ENCODE measurements at regions not wholly inside any gene's neighbourhood (a gene's known extent, or its start where the extent isn't known, plus 50 kb on each side); places are given as distances from the start of the nearest gene placed in this dataset.

DNA sequence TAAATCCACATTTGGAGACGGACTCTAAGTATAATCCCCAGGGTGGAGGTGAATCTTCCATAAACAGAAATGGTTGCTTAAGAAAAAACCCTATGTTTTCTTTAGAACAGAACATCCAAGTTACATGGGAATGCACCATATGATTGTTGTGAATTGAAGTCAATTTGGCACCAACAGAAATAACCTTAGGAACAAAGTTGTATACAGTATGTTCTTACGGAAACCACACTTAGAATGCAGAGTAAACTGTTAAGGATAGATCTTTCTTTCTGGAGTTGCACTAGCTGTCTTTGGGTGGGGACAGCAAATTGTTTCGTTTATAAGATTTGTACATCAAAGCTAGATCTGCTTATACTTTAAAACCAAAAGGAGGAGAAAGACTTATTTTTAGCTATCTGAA is 316.4 kb downstream of the PTEN start:
- Histone ChIP-seq H3K27me3 (no peaks in the 10 kb centered on the region), H3K27ac (no peak overlapping the region), H3K4me1 (no peaks in the 10 kb centered on the region), H3K36me3 (no peaks in the 10 kb centered on the region), H3K79me2 (ENCODE audit: low read depth) (no peaks in the 10 kb centered on the region), H3F3A (ENCODE audit: low read depth) (no peaks in the 10 kb centered on the region), H3K4me3 (no peak overlapping the region), H2AFZ (replicated peaks) (no peak overlapping the region), H3K9ac (no peak overlapping the region), H4K20me1 (ENCODE audit: low read depth) (no peaks in the 10 kb centered on the region), H3K9me3 (ENCODE audit: low read depth) (no peaks in the 10 kb centered on the region), H3K4me2 (no peak overlapping the region)
- H3K36me3 Mint-ChIP-seq = no peaks in the 10 kb centered on the region
- H3K9me3 Mint-ChIP-seq = peaks cover 5% of the 10 kb centered on the region
- H3K27ac Mint-ChIP-seq = no peak overlapping the region
- DNase-seq (ENCODE audit: low spot score) = no peak
- TF ChIP-seq EZH2 (IDR thresholded peaks at IDR 0.05) (no peak), EZH2phosphoT487 (IDR thresholded peaks at IDR 0.05) (no peak)
- TF ChIP-seq, protein P1, sequence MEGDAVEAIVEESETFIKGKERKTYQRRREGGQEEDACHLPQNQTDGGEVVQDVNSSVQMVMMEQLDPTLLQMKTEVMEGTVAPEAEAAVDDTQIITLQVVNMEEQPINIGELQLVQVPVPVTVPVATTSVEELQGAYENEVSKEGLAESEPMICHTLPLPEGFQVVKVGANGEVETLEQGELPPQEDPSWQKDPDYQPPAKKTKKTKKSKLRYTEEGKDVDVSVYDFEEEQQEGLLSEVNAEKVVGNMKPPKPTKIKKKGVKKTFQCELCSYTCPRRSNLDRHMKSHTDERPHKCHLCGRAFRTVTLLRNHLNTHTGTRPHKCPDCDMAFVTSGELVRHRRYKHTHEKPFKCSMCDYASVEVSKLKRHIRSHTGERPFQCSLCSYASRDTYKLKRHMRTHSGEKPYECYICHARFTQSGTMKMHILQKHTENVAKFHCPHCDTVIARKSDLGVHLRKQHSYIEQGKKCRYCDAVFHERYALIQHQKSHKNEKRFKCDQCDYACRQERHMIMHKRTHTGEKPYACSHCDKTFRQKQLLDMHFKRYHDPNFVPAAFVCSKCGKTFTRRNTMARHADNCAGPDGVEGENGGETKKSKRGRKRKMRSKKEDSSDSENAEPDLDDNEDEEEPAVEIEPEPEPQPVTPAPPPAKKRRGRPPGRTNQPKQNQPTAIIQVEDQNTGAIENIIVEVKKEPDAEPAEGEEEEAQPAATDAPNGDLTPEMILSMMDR (IDR thresholded peaks at IDR 0.05) = no peak
- H3K4me3 Mint-ChIP-seq = no peak overlapping the region
- peaks cover 4% of the 10 kb centered on the region for H3K27me3 Mint-ChIP-seq (ENCODE audit: insufficient read depth, low read depth)
- no peaks in the 10 kb centered on the region for H3K4me1 Mint-ChIP-seq

DNA sequence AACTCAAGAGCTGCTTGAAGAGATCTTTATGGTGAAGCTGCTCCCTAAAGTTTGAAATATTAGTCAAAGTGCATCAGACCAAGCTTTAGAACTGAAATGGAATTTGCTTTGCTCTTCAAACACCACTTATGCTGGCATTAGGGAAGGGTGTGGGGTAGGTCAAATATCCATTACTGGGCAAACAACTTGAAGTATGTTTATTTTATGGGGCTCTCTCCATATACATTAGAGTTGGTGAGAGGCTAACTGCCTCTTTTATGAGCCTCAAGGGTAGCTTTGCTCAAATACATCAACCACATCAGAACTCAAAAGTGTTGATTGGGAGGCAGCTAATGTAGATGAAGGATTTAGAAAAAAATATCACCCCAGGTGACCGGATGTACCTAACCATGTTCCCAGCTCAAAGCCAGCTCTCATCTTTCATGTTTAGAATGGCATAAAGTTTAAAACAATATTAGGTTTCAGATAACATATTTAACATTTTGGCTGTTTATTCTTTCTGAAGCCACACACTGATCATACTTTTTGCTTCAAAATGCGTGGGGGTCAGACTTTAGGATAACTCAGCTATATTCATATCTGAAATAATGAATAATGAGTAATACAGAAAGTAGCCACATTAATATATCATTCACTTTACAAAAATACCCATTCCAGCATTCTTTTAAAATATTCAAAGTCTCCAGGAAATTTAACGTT is 318.6 kb downstream of the PTEN start:
- Mint-ChIP-seq H3K9me3 (no peaks in the 10 kb centered on the region), H3K36me3 (no peaks in the 10 kb centered on the region), H3K27me3 (ENCODE audit: insufficient read depth, low read depth) (peaks cover 2% of the 10 kb centered on the region), H3K4me3 (no peak overlapping the region), H3K27ac (no peak overlapping the region), H3K4me1 (no peaks in the 10 kb centered on the region)
- Histone ChIP-seq H3K4me3 (no peak overlapping the region), H3K4me2 (no peak overlapping the region), H3K27me3 (no peaks in the 10 kb centered on the region), H3K4me1 (no peaks in the 10 kb centered on the region), H3K79me2 (ENCODE audit: low read depth) (no peaks in the 10 kb centered on the region), H3K27ac (no peak overlapping the region), H3K9ac (no peak overlapping the region), H3F3A (ENCODE audit: low read depth) (no peaks in the 10 kb centered on the region), H2AFZ (replicated peaks) (no peak overlapping the region), H3K36me3 (no peaks in the 10 kb centered on the region), H3K9me3 (ENCODE audit: low read depth) (no peaks in the 10 kb centered on the region), H4K20me1 (ENCODE audit: low read depth) (no peaks in the 10 kb centered on the region)
- no peak for DNase-seq (ENCODE audit: low spot score)
- TF ChIP-seq, protein P1 (IDR thresholded peaks at IDR 0.05) = no peak
- TF ChIP-seq EZH2 (IDR thresholded peaks at IDR 0.05) (no peak), EZH2phosphoT487 (IDR thresholded peaks at IDR 0.05) (no peak)

DNA sequence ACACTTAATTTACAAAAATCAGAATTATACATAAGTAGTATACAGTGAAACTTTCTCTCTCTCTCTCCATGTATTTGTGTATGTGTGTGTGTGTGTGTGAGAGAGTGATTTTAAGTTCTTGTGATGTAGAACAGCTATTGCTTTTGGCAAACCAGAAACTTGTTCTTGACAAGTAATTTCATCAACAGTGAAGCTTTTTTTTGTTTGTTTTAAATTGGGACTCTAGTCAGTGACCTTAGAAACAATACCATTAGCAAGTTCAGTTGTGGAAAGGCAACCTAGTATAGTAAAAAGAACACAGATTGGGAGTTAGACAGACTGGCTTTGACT is 319.1 kb downstream of the PTEN start:
- H3K4me2 ChIP-seq = no peak overlapping the region
- no peak overlapping the region for H3K9ac ChIP-seq
- H3K9me3 Mint-ChIP-seq = no peaks in the 10 kb centered on the region
- H3K4me1 ChIP-seq = no peaks in the 10 kb centered on the region
- DNase-seq (ENCODE audit: low spot score) = no peak
- no peaks in the 10 kb centered on the region for H3K36me3 Mint-ChIP-seq
- no peak overlapping the region for H3K4me3 Mint-ChIP-seq
- H3K9me3 ChIP-seq (ENCODE audit: low read depth) = no peaks in the 10 kb centered on the region
- peaks cover 2% of the 10 kb centered on the region for H3K27me3 Mint-ChIP-seq (ENCODE audit: insufficient read depth, low read depth)
- no peaks in the 10 kb centered on the region for H3K36me3 ChIP-seq
- H3K27me3 ChIP-seq = no peaks in the 10 kb centered on the region
- no peak overlapping the region for H3K27ac ChIP-seq
- H3F3A ChIP-seq (ENCODE audit: low read depth) = no peaks in the 10 kb centered on the region
- H3K4me3 ChIP-seq = no peak overlapping the region
- H3K27ac Mint-ChIP-seq = no peak overlapping the region
- no peaks in the 10 kb centered on the region for H3K4me1 Mint-ChIP-seq
- TF ChIP-seq, protein P1 (IDR thresholded peaks at IDR 0.05) = no peak
- no peak for TF ChIP-seq EZH2 (IDR thresholded peaks at IDR 0.05)
- TF ChIP-seq EZH2phosphoT487 (IDR thresholded peaks at IDR 0.05) = no peak
- no peak overlapping the region for H2AFZ ChIP-seq (replicated peaks)
- no peaks in the 10 kb centered on the region for H3K79me2 ChIP-seq (ENCODE audit: low read depth)
- H4K20me1 ChIP-seq (ENCODE audit: low read depth) = no peaks in the 10 kb centered on the region

All from neural progenitor cell (in vitro differentiated cells).